OCI-LY1 (cell line): ENCODE measurements at regions not wholly inside any gene's neighbourhood (a gene's known extent, or its start where the extent isn't known, plus 50 kb on each side); places are given as distances from the start of the nearest gene placed in this dataset.
A peak's percentile ranks its signal among the peaks of the same experiment; 100 is the strongest.

Experiments
- H2AFZ ChIP-seq: fragments of 200-600 bp; sonication (generic), shearing (Covaris generic); 2 replicates; pipeline ENCODE4 v1.6.0; 2014; ENCODE audit warnings: antibody characterized with exemption, mild to moderate bottlenecking, low read length
- H3F3A ChIP-seq: fragments of 200-600 bp; sonication (generic), shearing (Covaris generic); 2 replicates; pipeline ENCODE4 v1.6.0; 2014; ENCODE audit warnings: mild to moderate bottlenecking, antibody characterized with exemption, low read length, moderate library complexity; ENCODE audit not compliant: insufficient read depth
- H3K27ac ChIP-seq: fragments of 200-600 bp; sonication (generic); 2 replicates; pipeline ENCODE4 v1.5.1; 2014; ENCODE audit warnings: low read length, mixed run types, mild to moderate bottlenecking, low read depth; ENCODE audit not compliant: poor library complexity, severe bottlenecking
- H3K27me3 ChIP-seq: fragments of 200-600 bp; sonication (generic); 2 replicates; pipeline ENCODE4 v1.6.0; 2014; ENCODE audit warnings: antibody characterized with exemption, mild to moderate bottlenecking, low read length, moderate library complexity; ENCODE audit not compliant: insufficient read depth
- H3K36me3 ChIP-seq: fragments of 200-600 bp; sonication (generic); 2 replicates; pipeline ENCODE4 v1.6.1; 2014; ENCODE audit warnings: mild to moderate bottlenecking, antibody characterized with exemption, low read length, moderate library complexity, mixed read lengths; ENCODE audit not compliant: insufficient read depth
- H3K4me1 ChIP-seq: fragments of 200-600 bp; sonication (generic); 2 replicates; pipeline ENCODE4 v1.5.1; 2014; ENCODE audit warnings: mild to moderate bottlenecking, low read length, moderate library complexity; ENCODE audit not compliant: insufficient read depth, severe bottlenecking
- H3K4me2 ChIP-seq: fragments of 200-600 bp; sonication (generic), shearing (Covaris generic); 2 replicates; pipeline ENCODE4 v1.6.1; 2014; ENCODE audit warnings: low read length
- H3K4me3 ChIP-seq: fragments of 200-600 bp; sonication (generic); 2 replicates; pipeline ENCODE4 v1.5.1; 2014; ENCODE audit warnings: low read length, low read depth, mild to moderate bottlenecking, mixed read lengths; ENCODE audit not compliant: poor library complexity, severe bottlenecking
- H3K79me2 ChIP-seq: fragments of 200-600 bp; shearing (Covaris generic); 2 replicates; pipeline ENCODE4 v1.6.1; 2016; ENCODE audit warnings: mixed run types, low read length, mixed read lengths; ENCODE audit not compliant: insufficient read depth
- H3K9ac ChIP-seq: fragments of 200-600 bp; sonication (generic), shearing (Covaris generic); 2 replicates; pipeline ENCODE4 v1.6.1; 2014; ENCODE audit warnings: mild to moderate bottlenecking, low read length, mixed read lengths
- H3K9me2 ChIP-seq: fragments of 200-600 bp; sonication (generic), shearing (Covaris generic); 2 replicates; pipeline ENCODE4 v1.6.1; 2014; ENCODE audit warnings: low read depth, mild to moderate bottlenecking, low read length, mixed read lengths
- H3K9me3 ChIP-seq: fragments of 200-600 bp; shearing (Covaris generic); 2 replicates; pipeline ENCODE4 v1.6.1; 2014; ENCODE audit warnings: low read length, mixed read lengths
- H4K20me1 ChIP-seq: fragments of 200-600 bp; sonication (generic), shearing (Covaris generic); 2 replicates; pipeline ENCODE4 v1.6.0; 2016; ENCODE audit warnings: mild to moderate bottlenecking, low read length; ENCODE audit not compliant: insufficient read depth
- EZH2 ChIP-seq: fragments of 200-600 bp; sonication (generic), shearing (Covaris generic); IDR thresholded peaks from 2 replicates; pipeline ENCODE4 v1.8.0; 2017; ENCODE audit warnings: borderline replicate concordance, mixed run types, mild to moderate bottlenecking, antibody characterized with exemption, low read length, moderate library complexity, mixed read lengths
- TF ChIP-seq, protein P1 (sequence below): fragments of 200-600 bp; sonication (generic), shearing (Covaris generic); IDR thresholded peaks from 2 replicates; pipeline ENCODE4 v1.5.1; 2017; ENCODE audit warnings: mild to moderate bottlenecking, antibody characterized with exemption, low read length, moderate library complexity, mixed read lengths

DNA sequence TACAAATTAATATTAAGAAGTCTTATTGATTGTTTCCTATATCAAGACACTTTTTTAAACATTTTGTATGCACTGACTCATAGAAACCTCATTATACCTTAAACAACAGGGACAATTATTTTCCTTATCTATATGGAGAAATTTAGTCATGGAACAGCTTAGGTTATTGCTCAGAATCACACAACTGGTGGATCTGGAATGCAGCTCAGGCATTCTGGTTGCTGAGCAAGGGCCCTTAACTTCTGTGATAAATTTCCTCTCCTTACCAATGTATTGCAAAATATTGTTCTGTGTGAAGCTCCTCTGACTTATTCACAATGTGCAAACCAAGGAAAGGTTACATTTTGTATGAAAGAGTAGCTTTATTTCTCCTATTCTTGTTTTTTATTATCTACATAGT, 817.8 kb downstream of the LRFN5 start:
- no peaks in the 10 kb centered on the region for H4K20me1 ChIP-seq
- H3F3A ChIP-seq, result no peaks in the 10 kb centered on the region
- H3K27me3 ChIP-seq, result no peaks in the 10 kb centered on the region
- H3K4me2 ChIP-seq, result no peak overlapping the region
- H3K36me3 ChIP-seq, result no peaks in the 10 kb centered on the region
- no peak overlapping the region for H3K4me3 ChIP-seq
- H2AFZ ChIP-seq, result no peak overlapping the region
- TF ChIP-seq EZH2, result no peak
- TF ChIP-seq, protein P1, sequence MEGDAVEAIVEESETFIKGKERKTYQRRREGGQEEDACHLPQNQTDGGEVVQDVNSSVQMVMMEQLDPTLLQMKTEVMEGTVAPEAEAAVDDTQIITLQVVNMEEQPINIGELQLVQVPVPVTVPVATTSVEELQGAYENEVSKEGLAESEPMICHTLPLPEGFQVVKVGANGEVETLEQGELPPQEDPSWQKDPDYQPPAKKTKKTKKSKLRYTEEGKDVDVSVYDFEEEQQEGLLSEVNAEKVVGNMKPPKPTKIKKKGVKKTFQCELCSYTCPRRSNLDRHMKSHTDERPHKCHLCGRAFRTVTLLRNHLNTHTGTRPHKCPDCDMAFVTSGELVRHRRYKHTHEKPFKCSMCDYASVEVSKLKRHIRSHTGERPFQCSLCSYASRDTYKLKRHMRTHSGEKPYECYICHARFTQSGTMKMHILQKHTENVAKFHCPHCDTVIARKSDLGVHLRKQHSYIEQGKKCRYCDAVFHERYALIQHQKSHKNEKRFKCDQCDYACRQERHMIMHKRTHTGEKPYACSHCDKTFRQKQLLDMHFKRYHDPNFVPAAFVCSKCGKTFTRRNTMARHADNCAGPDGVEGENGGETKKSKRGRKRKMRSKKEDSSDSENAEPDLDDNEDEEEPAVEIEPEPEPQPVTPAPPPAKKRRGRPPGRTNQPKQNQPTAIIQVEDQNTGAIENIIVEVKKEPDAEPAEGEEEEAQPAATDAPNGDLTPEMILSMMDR, result no peak
- no peaks in the 10 kb centered on the region for H3K9me2 ChIP-seq
- no peak overlapping the region for H3K27ac ChIP-seq
- no peaks in the 10 kb centered on the region for H3K79me2 ChIP-seq
- H3K9me3 ChIP-seq, result peaks cover 3% of the 10 kb centered on the region; the same call in 1 of the 2 replicates
- H3K9ac ChIP-seq, result no peak overlapping the region
- peaks cover 11% of the 10 kb centered on the region for H3K4me1 ChIP-seq

DNA sequence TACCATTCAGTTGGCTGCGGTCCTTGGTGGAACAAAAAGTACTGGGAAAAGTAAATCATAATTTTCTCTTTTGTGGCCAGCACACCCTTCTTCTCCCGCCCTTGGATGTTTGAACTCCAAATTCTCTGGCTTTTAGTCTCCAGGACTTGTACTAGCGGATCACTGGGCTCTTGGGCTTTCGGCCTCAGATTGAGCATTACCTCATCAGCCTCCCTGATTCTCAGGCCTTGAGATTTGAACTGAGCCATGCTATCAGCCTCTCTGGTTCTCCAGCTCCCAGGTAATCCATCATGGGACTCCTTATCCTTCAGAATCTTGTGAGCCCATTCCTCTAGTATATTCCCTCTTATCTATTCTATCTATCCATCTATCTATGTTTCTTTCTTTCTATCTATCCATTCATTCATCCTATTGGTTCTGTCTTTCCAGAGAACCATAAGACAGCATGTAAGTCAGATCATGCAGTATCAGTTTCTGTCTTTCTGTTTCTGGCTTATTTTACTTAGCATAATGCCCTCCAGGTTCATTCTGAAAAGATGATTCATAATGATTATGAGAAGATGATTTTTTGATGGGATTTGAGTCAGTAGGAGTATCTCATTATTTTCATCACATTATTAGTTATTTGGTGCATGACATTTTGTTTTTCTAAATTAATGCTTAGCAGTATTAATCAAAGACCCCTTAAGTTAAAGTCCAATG, 814.9 kb downstream of the LRFN5 start:
- peaks cover 3% of the 10 kb centered on the region; the same call in 1 of the 2 replicates for H3K9me3 ChIP-seq
- H2AFZ ChIP-seq, result no peak overlapping the region

DNA sequence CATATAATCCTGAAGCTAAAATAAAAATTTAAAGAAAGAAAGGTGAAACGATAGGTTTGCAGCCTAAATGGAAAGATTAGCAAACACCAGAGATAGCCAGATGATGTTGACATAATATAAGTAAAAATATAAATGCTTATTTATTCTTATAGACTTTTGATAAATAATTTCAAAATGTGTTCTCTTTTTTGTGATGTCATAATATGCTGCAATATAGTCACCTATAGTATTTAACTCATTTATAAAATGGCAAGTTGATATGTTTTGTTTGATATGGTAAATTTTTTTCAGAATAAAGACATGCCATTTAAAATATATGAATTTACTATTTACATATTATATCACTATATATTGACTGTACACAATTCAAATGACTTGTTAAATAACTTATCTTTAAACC, 813.4 kb downstream of the LRFN5 start:
- H3K27ac ChIP-seq, result no peak overlapping the region
- H3K9ac ChIP-seq, result no peak overlapping the region
- no peaks in the 10 kb centered on the region for H3K4me1 ChIP-seq
- no peaks in the 10 kb centered on the region for H4K20me1 ChIP-seq
- no peak overlapping the region for H3K4me2 ChIP-seq
- no peaks in the 10 kb centered on the region for H3K9me2 ChIP-seq
- H2AFZ ChIP-seq, result peak overlapping the region; percentile 27; the same call in 1 of the 2 replicates
- no peaks in the 10 kb centered on the region for H3K79me2 ChIP-seq
- H3K9me3 ChIP-seq, result no peaks in the 10 kb centered on the region
- TF ChIP-seq, protein P1, result no peak
- no peak for TF ChIP-seq EZH2
- H3F3A ChIP-seq, result no peaks in the 10 kb centered on the region
- no peak overlapping the region for H3K4me3 ChIP-seq
- H3K36me3 ChIP-seq, result no peaks in the 10 kb centered on the region
- no peaks in the 10 kb centered on the region for H3K27me3 ChIP-seq

More for the DNA sequence above, 814.9 kb downstream of the LRFN5 start:
- no peaks in the 10 kb centered on the region for H3K79me2 ChIP-seq
- H3K27me3 ChIP-seq, result no peaks in the 10 kb centered on the region
- no peaks in the 10 kb centered on the region for H3F3A ChIP-seq
- no peaks in the 10 kb centered on the region for H3K36me3 ChIP-seq
- no peaks in the 10 kb centered on the region for H3K4me1 ChIP-seq
- H4K20me1 ChIP-seq, result no peaks in the 10 kb centered on the region
- TF ChIP-seq, protein P1, result no peak
- TF ChIP-seq EZH2, result no peak
- no peak overlapping the region for H3K27ac ChIP-seq
- no peaks in the 10 kb centered on the region for H3K9me2 ChIP-seq
- no peak overlapping the region for H3K9ac ChIP-seq
- H3K4me2 ChIP-seq, result no peak overlapping the region
- H3K4me3 ChIP-seq, result no peak overlapping the region
